ENCODE measurements at regions not wholly inside any gene's neighbourhood (a gene's known extent, or its start where the extent isn't known, plus 50 kb on each side); places are given as distances from the start of the nearest gene placed in this dataset.

- Histone ChIP-seq H3K27me3 (replicated peaks; ENCODE audit: insufficient read depth) (peaks cover 41% of the 10 kb centered on the region), H3K9me2 (ENCODE audit: insufficient read depth) (no peaks in the 10 kb centered on the region), H3K36me3 (ENCODE audit: low read depth) (no peaks in the 10 kb centered on the region), H3K4me3 (no peak overlapping the region), H3K9ac (no peak overlapping the region), H4K20me1 (ENCODE audit: insufficient read depth) (no peaks in the 10 kb centered on the region), H3K79me2 (ENCODE audit: insufficient read depth) (no peaks in the 10 kb centered on the region), H3K4me2 (ENCODE audit: unreplicated experiment) (no peak overlapping the region), H3K9me3 (ENCODE audit: low read depth) (no peaks in the 10 kb centered on the region), H3F3A (ENCODE audit: insufficient read depth) (no peaks in the 10 kb centered on the region), H3K4me1 (ENCODE audit: insufficient read depth) (no peaks in the 10 kb centered on the region), H2AFZ (no peak overlapping the region), H3K27ac (no peak overlapping the region)
- WGBS, 2 experiments (ENCODE audit: low coverage in 1 of 2, low lambda C conversion rate in 2 of 2, missing lambda C conversion rate in 2 of 2): 73% methylated on average over 2 of the region's 2 CpGs
- no peak for TF ChIP-seq EZH2 (IDR thresholded peaks at IDR 0.05; ENCODE audit: insufficient read depth, poor library complexity, severe bottlenecking)
- TF ChIP-seq EZH2phosphoT487 (IDR thresholded peaks at IDR 0.05; ENCODE audit: insufficient read depth, low read depth): no peak
- no peak for DNase-seq
- in situ Hi-C loops (cut with MboI): no loop called here
Measured at GRCh38 chr5:16000056-16000455, 179.5 kb downstream of the MARCHF11 start.

GRCh38 chr5:15995341-15996052, 184.1 kb downstream of the MARCHF11 start:
- no peaks in the 10 kb centered on the region for H3K79me2 ChIP-seq (ENCODE audit: insufficient read depth)
- peaks cover 32% of the 10 kb centered on the region for H3K27me3 ChIP-seq (replicated peaks; ENCODE audit: insufficient read depth)
- peak; percentile 52 for DNase-seq
- H3K9me2 ChIP-seq (ENCODE audit: insufficient read depth): no peaks in the 10 kb centered on the region
- no peak overlapping the region for H3K27ac ChIP-seq
- H3K4me1 ChIP-seq (ENCODE audit: insufficient read depth): peaks cover 11% of the 10 kb centered on the region
- no peaks in the 10 kb centered on the region for H3K36me3 ChIP-seq (ENCODE audit: low read depth)
- H2AFZ ChIP-seq: no peak overlapping the region
- no peaks in the 10 kb centered on the region for H3K9me3 ChIP-seq (ENCODE audit: low read depth)
- no peak for TF ChIP-seq EZH2 (IDR thresholded peaks at IDR 0.05; ENCODE audit: insufficient read depth, poor library complexity, severe bottlenecking)
- TF ChIP-seq EZH2phosphoT487 (IDR thresholded peaks at IDR 0.05; ENCODE audit: insufficient read depth, low read depth): no peak
- WGBS, 2 experiments (ENCODE audit: low coverage in 1 of 2, low lambda C conversion rate in 2 of 2, missing lambda C conversion rate in 2 of 2): 92 to 94% methylated on average over 2 of the region's 2 CpGs
- H4K20me1 ChIP-seq (ENCODE audit: insufficient read depth): no peaks in the 10 kb centered on the region
- peaks cover 5% of the 10 kb centered on the region; the same call in 1 of the 2 replicates for H3F3A ChIP-seq (ENCODE audit: insufficient read depth)
- H3K9ac ChIP-seq: no peak overlapping the region
- in situ Hi-C loops (cut with MboI): loop anchor here (25.0 kb wide), 1 partner anchor 533 kb away; no protein-coding TSS in a partner anchor
- no peak overlapping the region for H3K4me3 ChIP-seq
- no peak overlapping the region for H3K4me2 ChIP-seq (ENCODE audit: unreplicated experiment)

GRCh38 chr5:15993919-15994318, 185.7 kb downstream of the MARCHF11 start:
- no peak overlapping the region for H3K4me2 ChIP-seq (ENCODE audit: unreplicated experiment)
- in situ Hi-C loops (cut with MboI): loop anchor here (25.0 kb wide), 1 partner anchor 532 kb away; no protein-coding TSS in a partner anchor

GRCh38 chr5:15993334-15993733, 186.3 kb downstream of the MARCHF11 start:
- Histone ChIP-seq H3K79me2 (ENCODE audit: insufficient read depth) (no peaks in the 10 kb centered on the region), H3K9me2 (ENCODE audit: insufficient read depth) (no peaks in the 10 kb centered on the region), H3K9me3 (ENCODE audit: low read depth) (no peaks in the 10 kb centered on the region), H3K4me2 (ENCODE audit: unreplicated experiment) (peak overlapping the region; percentile 2), H3K36me3 (ENCODE audit: low read depth) (no peaks in the 10 kb centered on the region), H3K9ac (no peak overlapping the region), H3K4me3 (no peak overlapping the region), H3K4me1 (ENCODE audit: insufficient read depth) (peaks cover 11% of the 10 kb centered on the region), H3K27ac (no peak overlapping the region), H2AFZ (no peak overlapping the region), H3F3A (ENCODE audit: insufficient read depth) (peaks cover 5% of the 10 kb centered on the region; the same call in 1 of the 2 replicates), H4K20me1 (ENCODE audit: insufficient read depth) (no peaks in the 10 kb centered on the region), H3K27me3 (replicated peaks; ENCODE audit: insufficient read depth) (peaks cover 11% of the 10 kb centered on the region; the same call in 1 of the 2 replicates)
- 21 to 24% methylated on average over 2 of the region's 2 CpGs for whole genome bisulfite sequencing, 2 experiments (ENCODE audit: low coverage in 1 of 2, low lambda C conversion rate in 2 of 2, missing lambda C conversion rate in 2 of 2)
- TF ChIP-seq EZH2phosphoT487 (IDR thresholded peaks at IDR 0.05; ENCODE audit: insufficient read depth, low read depth): no peak
- in situ Hi-C loops (cut with MboI): loop anchor here (25.0 kb wide), 1 partner anchor 531 kb away; no protein-coding TSS in a partner anchor
- DNase-seq: peak; percentile 80

More at GRCh38 chr5:15993919-15994318, 185.7 kb downstream of the MARCHF11 start:
- H3K27me3 ChIP-seq (replicated peaks; ENCODE audit: insufficient read depth): peaks cover 17% of the 10 kb centered on the region; the same call in 1 of the 2 replicates
- TF ChIP-seq EZH2phosphoT487 (IDR thresholded peaks at IDR 0.05; ENCODE audit: insufficient read depth, low read depth) (no peak), EZH2 (IDR thresholded peaks at IDR 0.05; ENCODE audit: insufficient read depth, poor library complexity, severe bottlenecking) (no peak)
- H3K4me3 ChIP-seq: no peak overlapping the region
- H3K27ac ChIP-seq: no peak overlapping the region
- peaks cover 11% of the 10 kb centered on the region for H3K4me1 ChIP-seq (ENCODE audit: insufficient read depth)
- no peak overlapping the region for H3K9ac ChIP-seq
- no peak overlapping the region for H2AFZ ChIP-seq
- H4K20me1 ChIP-seq (ENCODE audit: insufficient read depth): no peaks in the 10 kb centered on the region
- H3K9me2 ChIP-seq (ENCODE audit: insufficient read depth): no peaks in the 10 kb centered on the region
- DNase-seq: peak; percentile 45
- H3K9me3 ChIP-seq (ENCODE audit: low read depth): no peaks in the 10 kb centered on the region
- peaks cover 5% of the 10 kb centered on the region; the same call in 1 of the 2 replicates for H3F3A ChIP-seq (ENCODE audit: insufficient read depth)
- no peaks in the 10 kb centered on the region for H3K79me2 ChIP-seq (ENCODE audit: insufficient read depth)
- H3K36me3 ChIP-seq (ENCODE audit: low read depth): no peaks in the 10 kb centered on the region

All from GM23248 (cell line).